AG04449 (cell line): ENCODE measurements at regions not wholly inside any gene's neighbourhood (a gene's known extent, or its start where the extent isn't known, plus 50 kb on each side); places are given as distances from the start of the nearest gene placed in this dataset.

ENCODE experiments used
- CTCF ChIA-PET: fragments of 350-600 bp; formaldehyde crosslinking; extraction: SDS; loops from one replicate; lab custom pipeline; 2021; ENCODE audit warnings: antibody characterized with exemption; lab: Yijun Ruan, JAX
- POLR2A ChIA-PET: fragments of 400-600, 350-600 bp; formaldehyde crosslinking; extraction: SDS; loops from one replicate; lab custom pipeline; 2020; ENCODE audit warnings: antibody characterized with exemption, inconsistent platforms; lab: Yijun Ruan, JAX
- DNase-seq: peaks from one replicate; pipeline ENCODE4 v3.0.0-alpha.2; 2010; ENCODE audit warnings: low read depth, low spot score
- H3K4me3 ChIP-seq: 2 replicates; pipeline ENCODE4 v1.5.1; 2011; ENCODE audit warnings: low read depth, mild to moderate bottlenecking, control low read depth, low read length
- CTCF ChIP-seq: IDR thresholded peaks from one replicate; pipeline ENCODE4 v1.5.1; 2011; ENCODE audit warnings: mild to moderate bottlenecking, moderate library complexity, low read length, control low read depth, inconsistent platforms; ENCODE audit not compliant: insufficient read depth; ENCODE audit errors: missing control alignments

- H3K4me3 ChIP-seq: no peak overlapping the region
- CTCF ChIA-PET: no interaction called here
- TF ChIP-seq CTCF: no peak
- DNase-seq: no peak
- POLR2A ChIA-PET: no interaction called here
Observed at GRCh38 chr10:10010397-10010796, 1007.3 kb upstream of the CELF2 start.

GRCh38 chr10:10014846-10015245 lies 1002.8 kb upstream of the CELF2 start:
- H3K4me3 ChIP-seq: no peak overlapping the region
- DNase-seq: no peak
- no peak for TF ChIP-seq CTCF
- CTCF ChIA-PET: no interaction called here
- POLR2A ChIA-PET: no interaction called here

- TF ChIP-seq CTCF: no peak
- POLR2A ChIA-PET: no interaction called here
- CTCF ChIA-PET: no interaction called here
- no peak for DNase-seq
- no peak overlapping the region for H3K4me3 ChIP-seq
Observed at GRCh38 chr10:10017716-10018115, 1000.0 kb upstream of the CELF2 start.

- TF ChIP-seq CTCF: no peak
- H3K4me3 ChIP-seq: no peak overlapping the region
- DNase-seq: no peak
- ChIA-PET POLR2A (no interaction called here), CTCF (no interaction called here)
Observed at GRCh38 chr10:10020945-10021344, 996.7 kb upstream of the CELF2 start.

GRCh38 chr10:10032991-10033390 lies 984.7 kb upstream of the CELF2 start:
- CTCF ChIA-PET: no interaction called here
- no peak for DNase-seq
- POLR2A ChIA-PET: no interaction called here
- H3K4me3 ChIP-seq: no peak overlapping the region
- TF ChIP-seq CTCF: no peak

- ChIA-PET CTCF (no interaction called here), POLR2A (no interaction called here)
- no peak overlapping the region for H3K4me3 ChIP-seq
- no peak for DNase-seq
- TF ChIP-seq CTCF: no peak
Observed at GRCh38 chr10:10038348-10038747, 979.3 kb upstream of the CELF2 start.
